ENCODE measurements at regions not wholly inside any gene's neighbourhood (a gene's known extent, or its start where the extent isn't known, plus 50 kb on each side); places are given as distances from the start of the nearest gene placed in this dataset.

DNA sequence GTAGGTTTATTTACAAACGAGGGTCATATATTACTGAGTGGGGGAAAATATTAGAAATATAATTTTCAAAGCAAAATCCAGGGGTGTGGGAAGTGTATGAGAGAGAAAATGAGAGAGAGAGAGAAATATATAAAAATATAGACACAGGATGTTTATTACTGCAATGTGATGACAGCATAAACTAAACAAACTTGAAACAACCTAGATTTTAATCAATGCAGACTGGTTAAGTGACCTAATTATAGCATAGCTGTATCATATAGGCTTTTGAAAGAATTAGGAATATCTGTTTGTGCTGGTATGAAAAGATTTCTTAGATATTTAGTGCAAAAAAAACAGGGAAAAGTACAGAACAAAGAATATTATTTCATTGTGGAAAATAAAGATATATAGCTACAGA is 280.5 kb downstream of the ACTL7B start:
- H3K9me3 ChIP-seq = no peaks in the 10 kb centered on the region
- no peak overlapping the region for H3K4me3 ChIP-seq
- no peaks in the 10 kb centered on the region for H3K36me3 ChIP-seq
- H3K4me1 ChIP-seq (ENCODE audit: insufficient read depth) = no peaks in the 10 kb centered on the region
- intact Hi-C loops (cut with DNase I) = no loop called here
- 46 to 60% (median 54%) methylated on average over 1 of the region's 1 CpG for WGBS, 3 donors
- no peak for DNase-seq
- H3K27me3 ChIP-seq = no peaks in the 10 kb centered on the region
- no peak overlapping the region for H3K27ac ChIP-seq
- no peak for TF ChIP-seq EP300 (IDR thresholded peaks at IDR 0.05)
- TF ChIP-seq POLR2A (IDR thresholded peaks at IDR 0.05) = no peak
- TF ChIP-seq, protein P1, sequence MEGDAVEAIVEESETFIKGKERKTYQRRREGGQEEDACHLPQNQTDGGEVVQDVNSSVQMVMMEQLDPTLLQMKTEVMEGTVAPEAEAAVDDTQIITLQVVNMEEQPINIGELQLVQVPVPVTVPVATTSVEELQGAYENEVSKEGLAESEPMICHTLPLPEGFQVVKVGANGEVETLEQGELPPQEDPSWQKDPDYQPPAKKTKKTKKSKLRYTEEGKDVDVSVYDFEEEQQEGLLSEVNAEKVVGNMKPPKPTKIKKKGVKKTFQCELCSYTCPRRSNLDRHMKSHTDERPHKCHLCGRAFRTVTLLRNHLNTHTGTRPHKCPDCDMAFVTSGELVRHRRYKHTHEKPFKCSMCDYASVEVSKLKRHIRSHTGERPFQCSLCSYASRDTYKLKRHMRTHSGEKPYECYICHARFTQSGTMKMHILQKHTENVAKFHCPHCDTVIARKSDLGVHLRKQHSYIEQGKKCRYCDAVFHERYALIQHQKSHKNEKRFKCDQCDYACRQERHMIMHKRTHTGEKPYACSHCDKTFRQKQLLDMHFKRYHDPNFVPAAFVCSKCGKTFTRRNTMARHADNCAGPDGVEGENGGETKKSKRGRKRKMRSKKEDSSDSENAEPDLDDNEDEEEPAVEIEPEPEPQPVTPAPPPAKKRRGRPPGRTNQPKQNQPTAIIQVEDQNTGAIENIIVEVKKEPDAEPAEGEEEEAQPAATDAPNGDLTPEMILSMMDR (IDR thresholded peaks at IDR 0.05) = no peak

GRCh38 chr9:108569624-108570023 is 286.2 kb downstream of the ACTL7B start:
- intact Hi-C loops (cut with DNase I) = loop anchor here in 3 of 4 donors (5.0 to 10.0 kb wide), 2 partner anchors 1102 to 1105 kb away; no protein-coding TSS in a partner anchor
- H3K27ac ChIP-seq = no peak overlapping the region
- no peaks in the 10 kb centered on the region for H3K9me3 ChIP-seq
- DNase-seq = no peak
- H3K4me1 ChIP-seq (ENCODE audit: insufficient read depth) = no peaks in the 10 kb centered on the region
- no peaks in the 10 kb centered on the region for H3K27me3 ChIP-seq
- TF ChIP-seq POLR2A (IDR thresholded peaks at IDR 0.05) (no peak), EP300 (IDR thresholded peaks at IDR 0.05) (no peak)
- TF ChIP-seq, protein P1 (IDR thresholded peaks at IDR 0.05) = no peak
- no peak overlapping the region for H3K4me3 ChIP-seq
- no peaks in the 10 kb centered on the region for H3K36me3 ChIP-seq
- 68 to 76% (median 71%) methylated on average over 3 of the region's 3 CpGs for WGBS, 3 donors

- WGBS, 3 donors = 43 to 71% (median 46%) methylated on average over 3 of the region's 3 CpGs
- DNase-seq = no peak
- Histone ChIP-seq H3K36me3 (no peaks in the 10 kb centered on the region), H3K27me3 (no peaks in the 10 kb centered on the region), H3K4me1 (ENCODE audit: insufficient read depth) (no peaks in the 10 kb centered on the region), H3K9me3 (no peaks in the 10 kb centered on the region), H3K27ac (no peak overlapping the region), H3K4me3 (no peak overlapping the region)
- intact Hi-C loops (cut with DNase I) = loop anchor here in 3 of 4 donors (5.0 to 10.0 kb wide), 2 partner anchors 1101 to 1103 kb away; no protein-coding TSS in a partner anchor
- TF ChIP-seq EP300 (IDR thresholded peaks at IDR 0.05) = no peak
- TF ChIP-seq, protein P1 (IDR thresholded peaks at IDR 0.05) = no peak
- TF ChIP-seq POLR2A (IDR thresholded peaks at IDR 0.05) = no peak
Measured at GRCh38 chr9:108568093-108568492, 287.7 kb downstream of the ACTL7B start.

DNA sequence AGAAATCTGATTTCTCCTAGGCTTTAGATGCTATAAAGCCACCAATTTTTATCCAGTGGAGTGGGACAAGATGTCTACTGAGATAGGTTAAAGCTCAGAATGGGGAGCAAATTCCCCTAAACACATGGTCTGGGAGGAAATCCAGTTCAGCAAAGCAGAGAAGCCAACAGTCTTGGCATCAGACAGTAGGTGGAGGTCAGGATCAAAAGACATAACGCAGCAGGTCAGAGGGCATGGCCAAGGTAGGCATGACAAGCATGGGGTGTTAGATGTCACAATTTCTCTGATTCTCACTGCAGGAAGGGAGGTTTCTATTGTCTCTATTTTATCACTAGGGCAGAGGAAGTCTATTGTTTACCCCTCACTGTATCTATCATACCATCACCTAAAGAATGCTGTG is 288.2 kb downstream of the ACTL7B start:
- no peak overlapping the region for H3K27ac ChIP-seq
- no peaks in the 10 kb centered on the region for H3K4me1 ChIP-seq (ENCODE audit: insufficient read depth)
- no peak overlapping the region for H3K4me3 ChIP-seq
- H3K36me3 ChIP-seq = no peaks in the 10 kb centered on the region
- 36 to 75% (median 62%) methylated on average over 1 of the region's 1 CpG for WGBS, 3 donors
- H3K27me3 ChIP-seq = no peaks in the 10 kb centered on the region
- intact Hi-C loops (cut with DNase I) = loop anchor here in 3 of 4 donors (5.0 to 10.0 kb wide), 2 partner anchors 1100 to 1103 kb away; no protein-coding TSS in a partner anchor
- DNase-seq = no peak
- TF ChIP-seq EP300 (IDR thresholded peaks at IDR 0.05) (no peak), POLR2A (IDR thresholded peaks at IDR 0.05) (no peak)
- TF ChIP-seq, protein P1 (IDR thresholded peaks at IDR 0.05) = no peak
- no peaks in the 10 kb centered on the region for H3K9me3 ChIP-seq
